GM21515 (cell line): ENCODE measurements at regions not wholly inside any gene's neighbourhood (a gene's known extent, or its start where the extent isn't known, plus 50 kb on each side); places are given as distances from the start of the nearest gene placed in this dataset.

Experiments used
- ATAC-seq: cut with Tn5 transposase; IDR thresholded peaks from one replicate; pipeline ENCODE4 v1.9.1; 2021; ENCODE audit not compliant: unreplicated experiment

- no peak for ATAC-seq
These were observed 107.6 kb upstream of the FAM9C start for GRCh38 chrX:13151828-13152517.

- ATAC-seq, result no peak
These were observed 105.4 kb upstream of the FAM9C start for GRCh38 chrX:13149702-13150350.

- no peak for ATAC-seq
These were observed 103.3 kb upstream of the FAM9C start for GRCh38 chrX:13147733-13148132.

GRCh38 chrX:13147147-13147546, 102.7 kb upstream of the FAM9C start:
- no peak for ATAC-seq

- ATAC-seq, result no peak
These were observed 100.7 kb upstream of the FAM9C start for GRCh38 chrX:13144927-13145655.

GRCh38 chrX:13142891-13143290, 98.5 kb upstream of the FAM9C start:
- ATAC-seq, result no peak

- ATAC-seq, result no peak
These were observed 95.6 kb upstream of the FAM9C start for GRCh38 chrX:13140007-13140406.

- no peak for ATAC-seq
These were observed 87.1 kb upstream of the FAM9C start for GRCh38 chrX:13131396-13132137.

- no peak for ATAC-seq
These were observed 86.4 kb upstream of the FAM9C start for GRCh38 chrX:13130816-13131215.

- ATAC-seq, result no peak
These were observed 83.7 kb upstream of the FAM9C start for GRCh38 chrX:13128104-13128503.

- no peak for ATAC-seq
These were observed 82.4 kb upstream of the FAM9C start for GRCh38 chrX:13126775-13127174.

- no peak for ATAC-seq
These were observed 80.8 kb upstream of the FAM9C start for GRCh38 chrX:13125188-13125587.

GRCh38 chrX:13123857-13124345, 79.5 kb upstream of the FAM9C start:
- ATAC-seq, result no peak

GRCh38 chrX:13123247-13123856, 78.9 kb upstream of the FAM9C start:
- ATAC-seq, result no peak

GRCh38 chrX:13121020-13121555, 76.7 kb upstream of the FAM9C start:
- no peak for ATAC-seq

GRCh38 chrX:13120017-13120416, 75.6 kb upstream of the FAM9C start:
- ATAC-seq, result no peak

- ATAC-seq, result no peak
These were observed 75.0 kb upstream of the FAM9C start for GRCh38 chrX:13119386-13119785.

- no peak for ATAC-seq
These were observed 70.9 kb upstream of the FAM9C start for GRCh38 chrX:13115146-13115855.

GRCh38 chrX:13112499-13112898, 68.1 kb upstream of the FAM9C start:
- ATAC-seq, result no peak
